Ramos (cell line): ENCODE measurements at regions not wholly inside any gene's neighbourhood (a gene's known extent, or its start where the extent isn't known, plus 50 kb on each side); places are given as distances from the start of the nearest gene placed in this dataset.

Experiments
- in situ Hi-C: fragments of 300-500 bp; cut with MboI; formaldehyde crosslinking; loops from one replicate; pipeline ENCODE4 v1.14.3; 2022; ENCODE audit warnings: low sequenced_read_pairs; ENCODE audit not compliant: unreplicated experiment

- in situ Hi-C loops, result no loop called here
Measured at GRCh38 chr1:117795792-117796191, 133.6 kb downstream of the GDAP2 start.

GRCh38 chr1:117796226-117796625, 133.2 kb downstream of the GDAP2 start:
- in situ Hi-C loops, result no loop called here

GRCh38 chr1:117798550-117798949, 130.9 kb downstream of the GDAP2 start:
- in situ Hi-C loops, result no loop called here

GRCh38 chr1:117802531-117803257, 126.7 kb downstream of the GDAP2 start:
- in situ Hi-C loops, result no loop called here

- in situ Hi-C loops, result no loop called here
Measured at GRCh38 chr1:117803318-117803717, 126.1 kb downstream of the GDAP2 start.

GRCh38 chr1:117809764-117810163, 119.7 kb downstream of the GDAP2 start:
- in situ Hi-C loops, result no loop called here

- in situ Hi-C loops, result no loop called here
Measured at GRCh38 chr1:117810553-117810952, 118.9 kb downstream of the GDAP2 start.

GRCh38 chr1:117812869-117813511, 116.4 kb downstream of the GDAP2 start:
- in situ Hi-C loops, result no loop called here
